ENCODE measurements at regions not wholly inside any gene's neighbourhood (a gene's known extent, or its start where the extent isn't known, plus 50 kb on each side); places are given as distances from the start of the nearest gene placed in this dataset.

DNA sequence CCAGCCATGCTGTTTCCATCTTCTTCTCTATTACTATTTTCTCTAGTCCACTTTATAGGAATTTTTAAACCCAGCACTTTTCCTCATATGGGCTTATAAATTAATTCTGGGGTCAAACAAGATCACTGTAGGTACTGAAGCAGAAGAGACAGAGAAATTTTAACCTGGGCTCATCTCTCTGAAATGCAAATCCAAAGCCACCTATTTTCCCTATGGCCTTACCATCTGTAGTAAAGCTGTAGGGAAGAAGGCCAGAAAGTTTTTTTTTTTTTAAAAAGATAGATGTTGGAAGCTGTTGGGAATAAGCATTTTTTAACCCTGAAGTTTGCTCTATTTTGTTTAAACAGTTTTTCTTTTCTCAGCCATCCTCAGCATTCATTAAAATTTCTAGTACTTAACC is 367.4 kb downstream of the CD109 start:
- TF ChIP-seq, protein P1, sequence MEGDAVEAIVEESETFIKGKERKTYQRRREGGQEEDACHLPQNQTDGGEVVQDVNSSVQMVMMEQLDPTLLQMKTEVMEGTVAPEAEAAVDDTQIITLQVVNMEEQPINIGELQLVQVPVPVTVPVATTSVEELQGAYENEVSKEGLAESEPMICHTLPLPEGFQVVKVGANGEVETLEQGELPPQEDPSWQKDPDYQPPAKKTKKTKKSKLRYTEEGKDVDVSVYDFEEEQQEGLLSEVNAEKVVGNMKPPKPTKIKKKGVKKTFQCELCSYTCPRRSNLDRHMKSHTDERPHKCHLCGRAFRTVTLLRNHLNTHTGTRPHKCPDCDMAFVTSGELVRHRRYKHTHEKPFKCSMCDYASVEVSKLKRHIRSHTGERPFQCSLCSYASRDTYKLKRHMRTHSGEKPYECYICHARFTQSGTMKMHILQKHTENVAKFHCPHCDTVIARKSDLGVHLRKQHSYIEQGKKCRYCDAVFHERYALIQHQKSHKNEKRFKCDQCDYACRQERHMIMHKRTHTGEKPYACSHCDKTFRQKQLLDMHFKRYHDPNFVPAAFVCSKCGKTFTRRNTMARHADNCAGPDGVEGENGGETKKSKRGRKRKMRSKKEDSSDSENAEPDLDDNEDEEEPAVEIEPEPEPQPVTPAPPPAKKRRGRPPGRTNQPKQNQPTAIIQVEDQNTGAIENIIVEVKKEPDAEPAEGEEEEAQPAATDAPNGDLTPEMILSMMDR (IDR thresholded peaks at IDR 0.05; ENCODE audit: borderline replicate concordance, extremely low read depth, low read length, poor library complexity, severe bottlenecking) = no peak
- TF ChIP-seq EZH2 (IDR thresholded peaks at IDR 0.05; ENCODE audit: borderline replicate concordance, low read depth, low read length, severe bottlenecking) = no peak
